ENCODE measurements at regions not wholly inside any gene's neighbourhood (a gene's known extent, or its start where the extent isn't known, plus 50 kb on each side); places are given as distances from the start of the nearest gene placed in this dataset.

DNA sequence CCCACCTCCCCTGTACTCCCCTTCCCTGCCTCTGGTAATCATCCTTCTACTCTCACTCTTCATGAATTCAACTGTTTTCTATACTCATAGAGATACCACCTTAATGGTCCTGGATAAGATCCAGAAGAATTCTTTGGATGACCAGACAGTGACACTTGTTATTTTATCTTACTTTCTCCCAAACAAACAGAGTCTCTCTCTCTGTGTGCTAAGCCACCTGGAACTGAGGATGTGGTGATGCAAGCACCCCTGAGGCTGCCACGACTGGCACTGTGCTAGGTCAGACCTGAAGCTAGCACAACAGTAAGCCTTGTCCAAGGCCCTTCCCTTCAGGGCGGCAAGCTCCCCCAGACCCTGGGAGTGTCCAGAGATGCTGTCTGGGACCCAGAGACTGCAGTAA, 250.2 kb downstream of the C12orf50 start:
- H3K79me2 ChIP-seq (ENCODE audit: insufficient read depth, low read length), result no peaks in the 10 kb centered on the region
- peak overlapping the region; percentile 43 for H3K9ac ChIP-seq (ENCODE audit: low read length)
- TF ChIP-seq CTCF (IDR thresholded peaks at IDR 0.05; ENCODE audit: insufficient read depth, low read depth, low read length), result no peak
- TF ChIP-seq EZH2 (IDR thresholded peaks at IDR 0.05; ENCODE audit: insufficient read depth, low read length), result no peak
- no peak overlapping the region for H3K4me3 ChIP-seq (ENCODE audit: insufficient read depth, low read depth, low read length)
- H3K9me3 Mint-ChIP-seq (ENCODE audit: unreplicated experiment), result no peaks in the 10 kb centered on the region
- H3K4me1 ChIP-seq (ENCODE audit: insufficient read depth, low read length), result no peaks in the 10 kb centered on the region
- no peak overlapping the region for H3K27ac ChIP-seq (ENCODE audit: low read depth, low read length)
- H3K4me2 ChIP-seq (ENCODE audit: low read length), result no peak overlapping the region
- H3K27ac Mint-ChIP-seq (ENCODE audit: unreplicated experiment), result no peak overlapping the region
- no peaks in the 10 kb centered on the region for H3K9me3 ChIP-seq (ENCODE audit: insufficient read depth, low read depth, low read length)
- H3K36me3 ChIP-seq (ENCODE audit: insufficient read depth, low read length), result no peaks in the 10 kb centered on the region
- peaks cover 2% of the 10 kb centered on the region for H3K4me1 Mint-ChIP-seq (ENCODE audit: low read depth, unreplicated experiment)
- FAIRE-seq (no peak), DNase-seq (ENCODE audit: low read depth) (peak; percentile 59)
- no peaks in the 10 kb centered on the region for H3K27me3 Mint-ChIP-seq (ENCODE audit: low read depth, unreplicated experiment)
- H3K27me3 ChIP-seq (ENCODE audit: insufficient read depth, low read length), result no peaks in the 10 kb centered on the region
- no peak overlapping the region for H2AFZ ChIP-seq (ENCODE audit: low read depth, low read length)
- H4K20me1 ChIP-seq (ENCODE audit: insufficient read depth, low read length), result no peaks in the 10 kb centered on the region
- H3K36me3 Mint-ChIP-seq (ENCODE audit: low read depth, unreplicated experiment), result no peaks in the 10 kb centered on the region
- H3K4me3 Mint-ChIP-seq (ENCODE audit: unreplicated experiment), result no peak overlapping the region

GRCh38 chr12:87778065-87778464, 251.1 kb downstream of the C12orf50 start:
- no peaks in the 10 kb centered on the region for H3K4me1 ChIP-seq (ENCODE audit: insufficient read depth, low read length)
- H3K4me3 ChIP-seq (ENCODE audit: insufficient read depth, low read depth, low read length), result no peak overlapping the region
- H3K27ac ChIP-seq (ENCODE audit: low read depth, low read length), result no peak overlapping the region
- no peak overlapping the region for H2AFZ ChIP-seq (ENCODE audit: low read depth, low read length)
- no peaks in the 10 kb centered on the region for H3K27me3 ChIP-seq (ENCODE audit: insufficient read depth, low read length)
- no peaks in the 10 kb centered on the region for H3K36me3 ChIP-seq (ENCODE audit: insufficient read depth, low read length)
- Mint-ChIP-seq H3K27ac (ENCODE audit: unreplicated experiment) (no peak overlapping the region), H3K4me3 (ENCODE audit: unreplicated experiment) (no peak overlapping the region), H3K4me1 (ENCODE audit: low read depth, unreplicated experiment) (peaks cover 2% of the 10 kb centered on the region), H3K9me3 (ENCODE audit: unreplicated experiment) (no peaks in the 10 kb centered on the region), H3K27me3 (ENCODE audit: low read depth, unreplicated experiment) (no peaks in the 10 kb centered on the region), H3K36me3 (ENCODE audit: low read depth, unreplicated experiment) (no peaks in the 10 kb centered on the region)
- no peaks in the 10 kb centered on the region for H3K9me3 ChIP-seq (ENCODE audit: insufficient read depth, low read depth, low read length)
- DNase-seq (ENCODE audit: low read depth), result no peak
- FAIRE-seq, result no peak
- no peak for TF ChIP-seq CTCF (IDR thresholded peaks at IDR 0.05; ENCODE audit: insufficient read depth, low read depth, low read length)
- TF ChIP-seq EZH2 (IDR thresholded peaks at IDR 0.05; ENCODE audit: insufficient read depth, low read length), result no peak
- H3K4me2 ChIP-seq (ENCODE audit: low read length), result no peak overlapping the region
- no peak overlapping the region for H3K9ac ChIP-seq (ENCODE audit: low read length)
- no peaks in the 10 kb centered on the region for H3K79me2 ChIP-seq (ENCODE audit: insufficient read depth, low read length)
- H4K20me1 ChIP-seq (ENCODE audit: insufficient read depth, low read length), result no peaks in the 10 kb centered on the region

GRCh38 chr12:87775784-87776183, 253.4 kb downstream of the C12orf50 start:
- FAIRE-seq (no peak), DNase-seq (ENCODE audit: low read depth) (no peak)
- Histone ChIP-seq H3K9me3 (ENCODE audit: insufficient read depth, low read depth, low read length) (no peaks in the 10 kb centered on the region), H3K27me3 (ENCODE audit: insufficient read depth, low read length) (no peaks in the 10 kb centered on the region), H3K4me1 (ENCODE audit: insufficient read depth, low read length) (no peaks in the 10 kb centered on the region), H4K20me1 (ENCODE audit: insufficient read depth, low read length) (no peaks in the 10 kb centered on the region), H3K36me3 (ENCODE audit: insufficient read depth, low read length) (no peaks in the 10 kb centered on the region), H3K79me2 (ENCODE audit: insufficient read depth, low read length) (no peaks in the 10 kb centered on the region), H2AFZ (ENCODE audit: low read depth, low read length) (no peak overlapping the region), H3K9ac (ENCODE audit: low read length) (no peak overlapping the region), H3K4me3 (ENCODE audit: insufficient read depth, low read depth, low read length) (no peak overlapping the region), H3K27ac (ENCODE audit: low read depth, low read length) (no peak overlapping the region), H3K4me2 (ENCODE audit: low read length) (no peak overlapping the region)
- Mint-ChIP-seq H3K9me3 (ENCODE audit: unreplicated experiment) (no peaks in the 10 kb centered on the region), H3K4me3 (ENCODE audit: unreplicated experiment) (no peak overlapping the region), H3K27ac (ENCODE audit: unreplicated experiment) (no peak overlapping the region), H3K36me3 (ENCODE audit: low read depth, unreplicated experiment) (no peaks in the 10 kb centered on the region), H3K4me1 (ENCODE audit: low read depth, unreplicated experiment) (peaks cover 2% of the 10 kb centered on the region), H3K27me3 (ENCODE audit: low read depth, unreplicated experiment) (no peaks in the 10 kb centered on the region)
- no peak for TF ChIP-seq EZH2 (IDR thresholded peaks at IDR 0.05; ENCODE audit: insufficient read depth, low read length)
- TF ChIP-seq CTCF (IDR thresholded peaks at IDR 0.05; ENCODE audit: insufficient read depth, low read depth, low read length), result no peak

All from astrocyte (in vitro differentiated cells and primary cell).